NCI-H2029 (cell line): ENCODE measurements at regions not wholly inside any gene's neighbourhood (a gene's known extent, or its start where the extent isn't known, plus 50 kb on each side); places are given as distances from the start of the nearest gene placed in this dataset.

Source experiments
- DNase-seq: peaks from one replicate; lab custom pipeline; 2025; lab: John Stamatoyannopoulos, UW

DNA sequence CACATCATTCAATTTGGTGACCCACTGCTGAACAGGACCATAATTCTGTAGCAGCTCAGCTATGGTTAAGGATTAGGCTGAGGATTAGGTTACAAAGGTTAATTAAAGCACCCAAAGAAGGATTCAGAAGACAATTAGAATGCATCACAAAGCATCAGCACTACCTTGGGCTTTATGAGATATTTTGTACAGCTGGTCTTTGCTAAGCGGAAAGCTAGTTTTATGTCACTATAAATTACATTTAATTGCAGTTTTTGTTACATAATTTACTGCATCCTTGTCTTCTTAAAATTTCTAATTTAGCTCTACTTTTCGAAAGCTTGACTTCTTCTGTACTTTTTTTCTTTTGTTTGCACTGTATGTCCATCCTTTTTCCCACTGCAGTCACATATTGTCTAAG is 711.5 kb downstream of the RPS29 start:
- no peak for DNase-seq

DNA sequence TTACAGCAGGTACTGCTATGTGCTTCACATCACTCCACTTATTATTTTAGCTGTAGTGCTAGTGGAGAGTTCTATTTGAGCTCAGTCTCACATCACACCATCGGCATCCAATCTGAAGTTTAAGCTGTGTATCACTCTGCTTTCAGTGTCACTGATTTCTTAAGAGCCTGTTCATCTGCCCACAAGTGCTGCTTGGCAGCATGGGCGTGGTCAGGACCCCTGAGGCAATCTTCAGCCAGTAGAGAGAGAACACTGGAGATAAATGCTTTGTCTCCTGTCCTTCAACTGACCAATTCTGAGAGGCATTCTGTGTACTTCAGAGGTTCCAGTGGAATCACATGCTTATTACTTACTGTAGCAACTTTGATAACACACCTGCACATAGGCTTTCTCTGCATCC is 728.8 kb downstream of the RPS29 start:
- no peak for DNase-seq

DNA sequence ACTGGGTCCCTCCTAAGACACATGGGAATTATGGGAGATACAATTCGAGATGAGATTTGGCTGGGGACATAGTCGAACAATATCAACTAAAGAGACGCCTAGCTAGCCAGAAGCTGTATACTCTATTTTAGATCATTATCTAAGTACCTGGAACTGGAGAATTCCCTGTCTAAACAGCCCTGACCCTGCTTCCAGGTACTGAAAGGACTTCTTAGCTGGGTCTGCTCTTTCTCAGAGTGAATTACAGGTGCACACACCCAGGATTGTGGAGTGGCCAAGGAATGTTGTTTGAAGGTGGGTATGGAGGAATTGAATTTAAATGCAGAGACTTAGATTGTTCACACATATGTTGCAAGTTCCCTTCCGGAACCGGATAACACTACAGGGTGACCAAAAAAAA is 733.0 kb downstream of the RPS29 start:
- no peak for DNase-seq

DNA sequence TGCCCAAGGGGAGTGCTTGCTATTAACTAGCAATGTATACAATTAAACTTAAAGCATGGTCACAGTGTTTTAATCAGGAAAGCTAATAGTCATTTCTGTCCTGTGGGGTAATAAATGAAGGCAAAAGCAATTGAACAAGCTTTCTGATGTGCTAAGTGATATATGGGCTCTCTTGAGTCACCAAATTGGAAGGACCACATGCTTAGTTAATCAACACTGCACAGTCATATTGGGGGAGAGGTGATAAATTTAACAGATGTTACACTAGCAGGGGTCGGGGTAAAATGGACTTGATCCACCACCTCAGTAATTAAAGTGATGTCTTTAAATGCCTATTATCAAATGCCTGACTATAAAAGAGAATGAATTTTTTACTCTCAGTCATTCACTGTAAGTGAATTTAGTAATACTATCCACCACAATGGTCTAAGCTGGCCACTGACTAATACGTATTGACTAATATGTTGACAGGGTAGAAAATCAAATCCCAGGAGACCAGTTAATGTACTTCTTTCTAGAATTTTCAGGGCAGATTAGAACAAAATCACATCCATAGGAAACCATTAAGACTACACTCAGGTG is 736.3 kb downstream of the RPS29 start:
- DNase-seq = no peak

DNA sequence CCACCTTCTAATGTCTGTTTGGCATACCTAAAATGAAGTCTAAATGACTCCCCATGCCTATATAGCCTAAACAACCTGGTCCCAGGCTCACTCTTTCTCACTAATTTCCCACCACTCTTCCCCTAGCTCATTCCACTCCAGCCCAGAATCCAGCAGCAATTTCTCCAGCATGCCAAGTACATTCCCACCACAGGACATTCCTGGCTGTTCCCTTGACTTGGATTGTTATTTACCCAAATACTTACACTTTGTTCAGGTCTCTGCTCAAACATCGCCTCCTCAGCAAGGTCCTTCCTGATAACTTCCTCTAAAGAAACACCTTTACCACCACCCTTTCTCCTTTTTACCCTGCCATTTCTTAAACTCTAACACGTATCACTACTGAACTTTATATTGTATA is 743.4 kb downstream of the RPS29 start:
- no peak for DNase-seq

DNA sequence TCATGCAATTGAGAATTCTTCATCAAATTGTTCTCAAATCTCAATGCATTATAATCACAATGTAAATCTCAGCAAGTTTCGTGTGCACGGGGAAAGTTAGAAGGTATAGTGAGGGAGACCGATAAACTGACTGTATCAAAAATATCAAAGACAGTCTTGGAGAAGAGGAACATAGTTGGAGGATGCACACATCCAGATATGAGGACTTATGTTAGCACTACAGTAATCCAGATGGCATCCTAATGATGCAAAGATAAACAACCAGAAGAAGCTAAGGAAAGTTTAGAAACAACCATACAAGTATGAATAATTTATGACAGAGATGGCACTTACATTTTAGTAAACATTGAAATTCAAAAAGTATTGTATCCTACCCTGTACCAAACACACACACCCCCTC is 760.1 kb downstream of the RPS29 start:
- no peak for DNase-seq

DNA sequence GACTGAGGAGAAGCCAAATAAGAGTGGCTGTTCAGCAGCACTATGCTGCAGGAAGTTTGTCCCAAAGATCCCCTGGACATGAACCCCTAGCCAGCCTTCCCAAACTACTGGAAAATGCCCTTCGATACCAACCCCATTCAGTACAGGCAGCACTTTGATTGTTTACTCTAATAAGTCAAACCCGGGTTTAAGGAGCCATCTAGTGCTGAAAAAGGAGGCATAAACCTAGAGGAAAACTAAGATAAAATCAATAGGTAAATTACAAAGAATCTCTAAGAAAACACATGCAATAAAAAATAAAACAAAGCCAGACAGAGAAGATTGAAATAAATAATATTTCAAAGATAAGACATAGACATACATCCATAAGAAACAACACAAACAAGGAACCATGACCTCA is 771.6 kb downstream of the RPS29 start:
- no peak for DNase-seq

DNA sequence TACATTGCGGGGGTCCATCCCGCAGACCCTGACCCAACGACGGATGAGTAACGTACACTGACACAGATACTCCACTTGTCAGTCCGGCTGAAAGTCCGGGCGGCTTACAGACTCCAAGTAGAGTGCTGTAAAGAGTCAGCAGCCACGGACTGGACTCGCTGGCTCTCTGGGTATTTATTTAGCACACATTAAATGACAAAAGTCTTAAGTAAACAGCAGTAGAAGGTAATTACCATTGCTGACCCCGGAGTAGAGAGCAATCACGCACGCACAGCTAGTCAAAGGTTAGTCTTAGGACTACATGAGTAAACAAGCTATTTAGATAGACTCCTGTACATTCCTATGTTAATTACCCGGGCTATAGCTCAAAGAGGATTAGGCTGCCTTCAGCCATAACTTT is 780.9 kb downstream of the RPS29 start:
- DNase-seq = no peak

DNA sequence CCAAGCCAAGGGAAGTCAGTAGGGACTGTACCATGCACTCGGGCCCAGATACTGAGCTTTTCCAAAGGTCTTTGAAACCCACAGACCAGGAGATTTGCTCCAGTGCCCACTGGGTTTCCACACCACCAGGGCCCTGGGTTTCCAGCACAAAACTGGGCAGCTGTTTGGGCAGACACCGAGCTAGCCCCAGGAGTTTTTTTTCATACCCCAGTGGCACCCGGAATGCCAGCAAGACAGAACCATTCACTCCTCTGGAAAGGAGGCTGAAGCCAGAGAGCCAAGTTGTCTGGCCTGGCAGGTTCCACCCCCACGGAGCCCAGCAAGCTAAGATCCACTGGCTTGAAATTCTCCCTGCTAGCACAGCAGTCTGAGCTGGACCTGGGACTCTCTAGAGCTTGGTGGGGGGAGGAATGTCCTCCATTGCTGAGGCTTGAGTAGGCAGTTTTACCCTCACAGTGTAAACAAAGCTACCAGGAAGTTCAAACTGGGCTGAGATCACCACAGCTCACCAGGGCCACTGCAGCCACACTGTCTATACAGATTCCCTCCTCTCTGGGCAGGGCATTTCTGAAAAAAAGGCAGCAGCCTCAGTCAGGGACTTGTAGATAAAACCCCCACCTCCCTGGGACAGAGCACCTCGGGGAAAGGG is 793.7 kb downstream of the RPS29 start:
- peak; percentile 1 for DNase-seq

DNA sequence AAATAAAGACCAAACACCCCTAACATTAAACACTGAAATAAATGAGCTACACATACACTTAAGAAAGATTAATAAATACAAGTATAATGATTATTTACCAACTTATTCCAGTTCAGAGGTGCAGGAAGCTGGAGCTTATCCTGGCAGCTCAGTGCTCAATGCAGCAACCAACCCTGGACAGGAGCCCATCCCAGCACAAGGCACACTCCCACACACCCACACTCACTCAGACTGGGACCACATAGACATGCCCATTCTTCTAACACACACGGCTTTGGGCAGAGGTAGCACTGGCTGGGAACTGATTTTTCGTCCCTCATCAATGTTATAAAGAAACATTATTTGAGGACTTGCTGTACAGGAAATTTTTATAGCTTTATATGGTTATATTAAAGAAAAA is 797.4 kb downstream of the RPS29 start:
- DNase-seq = no peak

DNA sequence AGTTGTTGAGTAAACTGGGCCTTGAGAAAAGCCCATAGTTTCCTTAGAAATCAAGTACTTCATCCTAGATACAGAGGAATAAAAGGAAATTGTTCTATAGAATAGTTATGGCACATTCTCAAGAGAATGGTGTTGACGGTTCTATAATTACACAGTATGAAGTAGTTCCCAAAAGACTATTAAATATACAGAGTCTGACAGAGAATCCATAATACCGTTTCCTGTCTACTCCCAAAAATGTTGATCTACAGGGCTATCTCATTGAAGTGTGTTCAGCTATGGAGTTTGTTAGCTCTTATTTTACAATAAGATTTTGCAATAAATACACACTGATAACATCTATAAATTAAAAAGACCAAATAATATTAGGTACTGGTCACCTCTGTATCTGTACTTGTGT is 799.7 kb downstream of the RPS29 start:
- no peak for DNase-seq

DNA sequence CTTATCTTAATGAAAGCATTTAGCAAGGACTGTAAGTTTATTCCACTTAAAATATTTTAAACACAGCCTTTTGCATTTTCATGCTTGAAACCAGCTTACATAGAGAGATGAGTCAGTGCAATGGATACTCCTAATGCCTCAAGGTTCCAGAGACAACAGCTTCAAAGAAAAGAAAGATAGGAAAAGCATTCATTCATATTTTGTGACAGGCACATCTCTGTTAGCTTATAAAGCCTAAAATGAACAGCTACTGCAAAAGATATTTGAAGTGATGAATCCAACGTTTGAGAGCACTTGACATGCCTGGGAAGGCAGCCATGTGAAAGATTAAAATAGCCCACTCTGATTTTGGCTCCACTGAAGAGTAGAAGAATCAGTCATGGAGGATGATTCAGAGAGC is 814.5 kb downstream of the RPS29 start:
- no peak for DNase-seq

DNA sequence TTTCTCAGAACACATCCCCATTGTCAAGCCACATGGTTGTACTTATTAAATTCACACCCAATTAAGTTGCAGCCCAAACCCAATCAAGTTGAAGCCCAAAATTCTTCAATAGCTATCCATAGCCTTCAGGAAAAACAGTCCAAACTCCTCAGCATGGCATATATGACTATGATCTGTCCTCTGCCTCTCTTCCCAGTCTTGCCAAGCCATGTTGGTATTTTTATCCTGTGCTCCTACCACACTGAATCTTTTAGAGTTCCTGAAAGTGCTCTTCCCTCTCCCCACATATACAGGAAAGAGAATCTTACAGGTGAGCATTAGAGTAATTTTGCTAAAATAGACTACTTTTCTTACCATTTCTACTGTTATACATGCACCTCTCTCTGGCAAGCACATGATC is 834.9 kb downstream of the RPS29 start:
- no peak for DNase-seq

DNA sequence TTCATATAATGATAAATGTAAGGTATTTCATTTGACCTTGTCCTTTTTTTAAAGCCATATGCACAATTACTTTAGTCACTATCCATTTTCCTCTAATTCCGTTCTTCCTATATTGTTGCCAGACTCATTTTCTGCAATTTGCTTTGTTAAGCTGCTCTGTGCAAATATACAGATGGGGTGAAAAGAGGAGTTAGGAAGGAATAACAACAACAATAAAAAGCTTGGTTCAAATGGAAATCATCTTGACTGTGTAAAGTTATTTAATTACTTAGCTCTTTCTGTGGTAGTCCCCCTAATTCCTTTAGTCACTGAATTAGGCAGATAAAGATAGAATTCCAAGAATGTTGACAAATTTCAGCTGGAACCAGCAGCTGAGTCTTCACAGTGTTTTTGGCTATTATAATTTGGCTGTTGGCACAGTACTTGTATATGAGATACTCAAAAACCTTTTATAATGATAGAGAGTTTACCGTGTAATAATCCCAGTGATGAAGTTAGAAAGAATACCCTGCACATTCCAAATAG is 838.0 kb downstream of the RPS29 start:
- DNase-seq = no peak

DNA sequence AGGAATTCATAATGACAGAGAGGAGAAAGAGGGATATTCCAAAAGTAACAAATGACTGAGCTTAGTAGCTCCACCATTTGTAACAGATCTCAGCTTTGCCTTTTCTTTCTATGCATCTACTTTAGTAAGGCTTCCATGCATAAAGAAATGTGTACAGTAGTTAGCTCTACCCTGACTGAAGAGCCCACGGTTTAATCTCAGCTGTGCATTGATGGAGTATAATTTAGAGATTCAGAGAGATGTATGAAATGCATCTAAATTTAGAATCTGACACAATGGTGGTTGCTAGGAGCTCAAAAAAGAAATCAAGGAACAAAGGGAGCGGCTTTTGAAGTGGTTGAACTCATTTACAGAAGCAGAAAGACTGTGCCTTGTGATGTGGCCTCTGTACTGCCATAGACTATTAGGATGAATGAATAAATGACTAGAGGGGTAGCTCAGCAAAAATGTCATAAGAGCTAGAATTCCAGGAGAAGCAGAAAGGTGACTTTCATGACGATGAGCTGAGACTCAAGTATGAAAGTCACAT is 838.6 kb downstream of the RPS29 start:
- DNase-seq = no peak

DNA sequence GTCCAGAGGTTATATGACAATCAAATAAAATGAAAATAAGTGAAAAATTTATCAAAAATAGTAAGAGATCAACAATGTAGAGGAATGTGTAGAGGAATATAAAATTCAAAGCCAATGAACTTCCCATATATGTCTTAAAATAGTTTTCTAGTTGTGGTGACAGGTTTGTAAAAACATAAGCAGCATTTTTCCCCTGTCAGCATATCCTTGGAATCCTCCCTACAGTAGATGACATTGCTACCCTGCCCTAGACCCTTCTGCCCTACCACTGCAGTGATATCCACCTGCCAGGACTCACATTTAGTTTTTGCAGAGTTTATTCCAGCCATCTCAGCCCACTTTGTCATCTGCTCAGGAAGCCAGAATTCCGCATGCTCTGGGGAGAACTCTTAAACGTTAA is 842.0 kb downstream of the RPS29 start:
- DNase-seq = no peak

DNA sequence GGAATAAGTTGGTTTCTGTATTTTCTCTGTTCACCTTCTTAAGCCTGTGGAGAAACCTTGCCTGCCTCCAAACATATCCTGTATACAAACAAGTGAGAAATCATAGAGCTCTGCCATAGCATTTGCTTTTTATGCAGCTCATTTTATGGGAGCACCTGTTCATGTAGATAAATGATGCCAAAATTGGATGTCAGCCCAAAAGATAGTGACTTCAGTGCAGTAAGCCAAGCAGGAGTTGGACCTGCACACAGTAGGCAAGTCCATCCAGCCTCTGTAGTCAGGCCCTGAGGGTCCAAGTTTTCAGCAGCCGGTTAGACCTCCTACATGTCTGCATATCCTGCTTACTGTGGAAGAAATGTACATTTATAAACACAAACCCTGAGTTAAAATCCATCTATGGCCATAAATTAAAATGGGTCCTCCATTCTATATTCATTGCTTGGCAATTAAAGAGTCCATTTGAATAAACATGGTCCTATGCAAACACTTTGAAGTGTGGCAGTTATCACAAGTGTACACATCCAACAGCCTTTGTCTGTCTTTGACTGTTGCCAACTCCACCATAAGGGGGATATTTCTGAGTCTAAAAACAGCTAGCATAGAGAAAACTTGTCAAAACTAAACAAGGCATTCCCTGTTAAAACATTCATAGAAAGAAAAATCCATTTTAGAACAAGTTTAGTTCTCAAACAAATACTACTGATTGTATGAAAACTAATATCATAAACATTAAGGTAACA is 847.8 kb downstream of the RPS29 start:
- no peak for DNase-seq

DNA sequence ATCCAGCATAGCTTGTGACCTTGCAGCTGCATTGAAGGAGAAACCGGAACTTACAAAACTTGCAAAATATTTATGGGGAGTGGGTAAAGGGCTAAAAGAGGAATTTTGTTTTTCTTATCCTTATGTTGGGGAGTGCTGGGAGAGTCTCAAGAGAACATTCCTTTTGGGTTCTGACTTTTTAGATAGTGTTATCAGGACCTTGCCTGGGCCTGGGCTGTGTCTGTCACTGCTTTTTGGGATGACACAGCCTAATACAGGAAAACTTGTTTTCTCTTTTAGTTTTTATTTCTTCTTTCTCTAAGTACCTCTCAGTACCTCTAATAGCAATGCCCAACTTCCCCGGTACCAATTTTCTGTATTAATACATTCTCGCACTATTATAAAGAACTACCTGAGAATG is 850.6 kb downstream of the RPS29 start:
- DNase-seq = no peak

DNA sequence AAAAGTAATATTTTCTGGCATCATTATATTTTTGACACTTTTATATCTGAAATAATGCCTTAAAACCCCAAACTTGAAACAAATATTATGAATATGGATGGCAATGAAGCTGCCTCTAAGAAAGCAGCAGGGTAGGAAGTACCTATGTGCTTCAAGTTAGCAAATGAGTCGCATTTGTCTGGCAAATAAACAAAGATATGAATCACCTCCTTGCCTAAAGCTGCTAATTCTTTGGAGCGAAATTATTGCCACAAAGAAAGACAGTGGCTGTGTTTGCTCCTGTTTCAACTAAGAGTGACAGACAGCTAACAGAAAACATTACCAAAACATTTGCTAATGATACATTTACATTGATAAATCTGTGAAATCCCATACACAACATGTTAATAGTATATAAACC is 854.9 kb downstream of the RPS29 start:
- no peak for DNase-seq

DNA sequence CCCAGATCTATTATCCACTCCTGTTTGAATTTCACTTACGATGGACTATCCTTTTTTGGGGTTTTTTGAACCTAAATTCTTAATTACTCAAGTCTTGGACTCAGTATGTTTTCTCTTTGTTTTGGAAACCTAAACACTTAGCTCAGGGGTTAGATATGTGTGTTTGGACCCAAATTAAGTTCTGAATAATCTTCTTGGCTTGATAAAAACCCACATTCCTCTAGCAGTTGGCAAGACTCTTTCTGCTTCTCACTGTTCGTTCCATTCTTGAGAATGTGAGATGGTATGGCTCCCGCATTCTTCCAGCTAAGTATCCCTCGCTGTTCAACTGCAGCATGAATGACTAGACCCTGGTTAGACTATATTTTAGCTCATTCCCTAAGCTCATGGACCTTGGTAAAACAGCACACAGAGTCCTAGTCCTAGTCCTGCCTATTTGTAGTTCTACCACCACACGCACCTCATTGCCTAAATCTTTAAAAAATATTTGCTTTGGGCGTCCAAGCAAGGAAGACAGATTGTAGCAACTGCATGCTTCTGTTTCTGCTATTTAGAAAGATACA is 860.0 kb downstream of the RPS29 start:
- DNase-seq = no peak

DNA sequence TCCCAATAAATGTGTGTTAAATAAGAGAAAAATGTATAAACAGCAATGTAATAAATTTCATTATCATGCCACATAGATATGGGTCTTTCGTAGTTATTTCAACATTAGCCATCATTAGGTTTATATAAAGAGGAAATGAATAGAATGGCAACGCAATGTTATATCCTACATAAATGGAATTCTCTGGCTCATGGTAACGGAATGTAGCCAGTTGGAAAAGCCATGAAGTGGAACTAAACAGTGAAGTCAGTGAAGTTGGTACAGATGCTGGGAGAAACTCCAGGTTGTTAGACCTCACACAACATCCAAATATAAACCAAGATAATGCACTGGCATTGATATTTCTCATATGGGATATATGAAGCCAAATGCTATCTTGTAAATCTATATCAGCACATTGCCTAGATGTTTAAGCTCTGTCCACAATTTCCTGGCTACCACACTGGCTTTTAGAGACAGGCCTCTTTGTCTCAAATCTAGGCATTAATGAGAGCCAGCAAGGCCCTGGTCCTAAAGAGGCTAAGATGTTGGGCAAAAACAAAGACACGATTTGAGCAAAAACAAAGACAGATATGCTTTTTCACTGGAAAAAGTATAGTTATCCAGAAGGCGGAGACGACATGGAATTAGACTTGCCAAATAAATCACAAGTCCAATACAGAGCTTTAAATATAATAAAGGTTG is 861.0 kb downstream of the RPS29 start:
- DNase-seq = no peak

DNA sequence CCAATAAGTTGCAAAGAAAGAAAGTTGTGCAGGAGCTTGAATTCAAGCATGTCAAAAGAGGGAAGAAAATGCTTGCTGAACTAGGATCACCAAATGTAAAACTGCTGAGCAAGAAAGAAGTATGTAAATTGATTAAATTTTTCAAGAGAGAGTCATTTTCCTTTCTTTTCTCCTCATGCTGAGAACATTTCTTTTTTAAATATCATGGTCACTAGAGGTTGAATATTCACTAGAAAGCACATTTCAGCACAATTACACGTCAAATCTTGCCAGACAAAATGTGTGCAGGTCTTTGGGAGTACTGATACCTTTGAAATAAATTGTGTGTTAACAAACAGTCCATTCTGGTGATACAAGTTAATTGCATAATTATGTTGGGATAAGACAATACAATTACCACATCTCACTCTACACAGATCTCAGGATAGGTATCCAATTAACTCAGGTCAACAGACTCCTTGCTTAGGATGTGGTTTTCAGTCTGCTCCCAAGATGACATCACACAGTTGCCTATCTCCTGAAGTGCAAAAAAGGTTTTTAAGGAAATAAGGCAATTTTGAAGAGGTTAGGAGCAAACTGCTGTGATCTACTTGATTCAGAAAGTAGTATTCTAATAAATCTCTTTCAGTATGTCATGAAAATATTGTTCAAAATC is 862.2 kb downstream of the RPS29 start:
- no peak for DNase-seq
